ENCODE measurements at regions not wholly inside any gene's neighbourhood (a gene's known extent, or its start where the extent isn't known, plus 50 kb on each side); places are given as distances from the start of the nearest gene placed in this dataset.
A peak's percentile ranks its signal among the peaks of the same experiment; 100 is the strongest.

- Histone ChIP-seq H3K9ac (replicated peaks in 1 of 4; ENCODE audit: extremely low read depth in 1 of 4, low read depth in 3 of 4, low read length in 3 of 4) (no peak overlapping the region), H4K8ac (ENCODE audit: extremely low read depth, insufficient read depth, low read length) (no peak overlapping the region), H3K79me1 (ENCODE audit: low read depth, low read length) (no peaks in the 10 kb centered on the region), H2BK5ac (ENCODE audit: low read depth, low read length) (no peak overlapping the region), H3K36me3 (ENCODE audit: control insufficient read depth in 2 of 4, insufficient read depth in 4 of 4, low read length in 3 of 4) (no peaks in the 10 kb centered on the region), H2BK20ac (ENCODE audit: low read length) (no peak overlapping the region), H3K56ac (replicated peaks; ENCODE audit: insufficient read length, low read depth, low read length) (no peak overlapping the region), H2AFZ (ENCODE audit: low read length) (no peak overlapping the region), H4K5ac (ENCODE audit: insufficient read length, low read depth, low read length) (no peak overlapping the region), H2BK12ac (ENCODE audit: low read depth, low read length) (no peak overlapping the region), H3K23ac (ENCODE audit: insufficient read length) (no peak overlapping the region), H3K23me2 (ENCODE audit: low read depth, low read length) (no peaks in the 10 kb centered on the region), H3K4me2 (ENCODE audit: insufficient read depth in 1 of 2, low read depth in 2 of 2, low read length in 2 of 2) (no peak overlapping the region), H2BK15ac (ENCODE audit: low read length) (no peak overlapping the region), H2AK5ac (ENCODE audit: low read depth, low read length) (no peak overlapping the region), H2BK120ac (replicated peaks; ENCODE audit: low read depth, low read length) (no peak overlapping the region), H3K9me3 (ENCODE audit: insufficient read depth in 2 of 2, low read depth in 1 of 2, low read length in 1 of 2) (no peaks in the 10 kb centered on the region), H4K91ac (replicated peaks; ENCODE audit: insufficient read length, low read length) (no peak overlapping the region), H3K27ac (ENCODE audit: low read depth, low read length) (no peak overlapping the region), H3K18ac (ENCODE audit: extremely low read depth, low read length) (no peak overlapping the region), H4K20me1 (replicated peaks in 1 of 2; ENCODE audit: control insufficient read depth in 1 of 2, insufficient read depth in 2 of 2, low read length in 2 of 2) (no peaks in the 10 kb centered on the region), H3K79me2 (ENCODE audit: control insufficient read depth in 1 of 2, insufficient read depth in 2 of 2, low read length in 2 of 2) (no peaks in the 10 kb centered on the region), H3K14ac (ENCODE audit: insufficient read length) (no peak overlapping the region), H3K4me3 (ENCODE audit: extremely low read depth in 1 of 4, insufficient read depth in 2 of 4, low read depth in 3 of 4, low read length in 4 of 4) (no peak overlapping the region), H3K27me3 (replicated peaks in 1 of 4; ENCODE audit: control insufficient read depth in 3 of 4, extremely low read depth in 1 of 4, insufficient read depth in 3 of 4, low read length in 3 of 4) (no peaks in the 10 kb centered on the region), H3K4me1 (replicated peaks in 1 of 4; ENCODE audit: control insufficient read depth in 3 of 4, insufficient read depth in 4 of 4, low read length in 3 of 4) (no peaks in the 10 kb centered on the region), H3K4ac (replicated peaks; ENCODE audit: insufficient read length, low read depth, low read length) (no peak overlapping the region)
- TF ChIP-seq RAD21 (IDR thresholded peaks at IDR 0.05 in 1 of 2, conservative IDR thresholded peaks at IDR 0.05 in 1 of 2; ENCODE audit: low read depth in 2 of 2, low read length in 2 of 2) (peak; percentile 30 to 38; a peak in 2 of 4 replicates), POU5F1 (IDR thresholded peaks at IDR 0.05; ENCODE audit: low read depth, low read length) (no peak)
- ChIA-PET POLR2A (ENCODE audit: partially characterized antibody) (interaction anchor here (0.7 kb wide), 1 partner anchor 214 kb away, joined by 3 read pairs; no protein-coding TSS in a partner anchor), CTCF (ENCODE audit: partially characterized antibody) (interaction anchor here (0.6 to 1.9 kb wide), 26 partner anchors 9 to 245 kb away, joined by 3 to 9 read pairs (median 4); no protein-coding TSS in a partner anchor)
- FAIRE-seq (no peak), DNase-seq (ENCODE audit: low read depth in 1 of 2, low spot score in 2 of 2) (no peak)
- WGBS, 2 experiments (ENCODE audit: extremely low coverage in 1 of 2, insufficient coverage in 1 of 2, insufficient read length in 1 of 2, insufficient replicate concordance in 2 of 2, low coverage in 1 of 2, low lambda C conversion rate in 2 of 2, missing lambda C conversion rate in 1 of 2), result 87% methylated on average over 5 of the region's 5 CpGs; no CpG with 5 or more reads in 1 of the 2 experiments
These were observed 216.9 kb downstream of the BCL11A start for GRCh38 chr2:60336442-60337141.
